ENCODE measurements at regions not wholly inside any gene's neighbourhood (a gene's known extent, or its start where the extent isn't known, plus 50 kb on each side); places are given as distances from the start of the nearest gene placed in this dataset.
"Not testable (repeated sequence)": the region's sequence is repeated elsewhere in the genome, so short reads cannot be mapped to it uniquely, and the experiment has no call there.

GRCh38 chr10:46645110-46645509 is 66.2 kb downstream of the SYT15 start:
- not testable (repeated sequence) for DNase-seq

- not testable (repeated sequence) for DNase-seq
Measured at GRCh38 chr10:46646132-46646531, 67.2 kb downstream of the SYT15 start.

DNA sequence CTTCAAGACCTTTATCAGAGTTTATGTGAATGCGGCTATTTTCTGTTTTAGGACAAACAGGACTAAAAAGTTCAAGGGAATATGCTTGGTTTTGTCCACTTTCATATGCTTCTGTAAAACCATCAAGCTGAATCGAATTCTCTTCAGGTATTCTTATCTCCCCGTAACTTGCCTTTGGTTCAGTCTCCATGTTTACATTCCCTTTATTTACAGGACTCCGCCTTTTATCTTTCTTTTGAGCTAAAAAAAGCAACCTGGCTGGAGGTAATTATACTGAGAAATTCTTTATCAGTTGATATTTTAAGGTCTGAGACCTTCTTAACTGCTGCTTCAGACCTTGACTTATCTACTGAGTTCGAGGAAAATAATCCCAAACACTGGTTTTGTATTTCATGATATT is 72.0 kb downstream of the SYT15 start:
- DNase-seq: not testable (repeated sequence)

GRCh38 chr10:46657437-46657836 is 78.5 kb downstream of the SYT15 start:
- DNase-seq: not testable (repeated sequence)

DNA sequence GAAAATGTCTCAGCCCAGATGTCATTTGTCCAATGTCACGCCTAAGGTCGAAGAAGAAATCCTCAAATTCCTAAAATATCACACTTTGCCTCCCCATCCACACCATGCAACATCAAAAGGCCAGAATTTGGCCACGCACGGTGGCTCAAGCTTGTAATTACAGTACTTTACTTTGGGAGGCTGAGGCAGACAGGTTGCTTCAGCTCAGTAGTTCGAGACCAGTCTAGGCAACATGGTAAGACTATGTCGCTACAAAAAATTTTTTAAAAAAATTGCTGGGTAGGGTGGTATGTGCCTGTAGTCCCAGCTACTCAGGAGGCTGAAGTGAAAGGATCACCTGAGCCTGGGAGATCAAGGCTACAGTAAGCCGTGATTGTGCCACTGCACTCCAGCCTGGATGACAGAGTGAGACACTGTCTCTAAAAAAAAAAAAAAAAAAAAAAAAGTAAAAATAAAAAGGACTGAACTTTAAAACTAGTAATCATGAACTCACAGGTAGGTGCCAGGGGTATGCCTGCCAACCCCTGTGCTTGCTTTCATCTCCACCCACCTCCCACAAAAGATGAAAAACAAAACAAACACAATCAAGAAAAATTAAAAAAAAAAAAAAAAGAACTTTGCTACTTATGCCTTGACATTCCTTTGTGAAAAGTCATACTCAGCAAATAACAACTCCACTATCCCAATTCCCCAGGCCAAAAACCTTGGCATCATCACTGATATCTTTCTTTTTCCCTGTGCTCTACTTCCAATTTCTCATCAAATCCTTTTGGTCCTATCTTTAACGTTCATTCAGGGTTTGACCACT is 81.3 kb downstream of the SYT15 start:
- DNase-seq: not testable (repeated sequence)

GRCh38 chr10:46660835-46661164 is 81.9 kb downstream of the SYT15 start:
- DNase-seq: not testable (repeated sequence)

DNA sequence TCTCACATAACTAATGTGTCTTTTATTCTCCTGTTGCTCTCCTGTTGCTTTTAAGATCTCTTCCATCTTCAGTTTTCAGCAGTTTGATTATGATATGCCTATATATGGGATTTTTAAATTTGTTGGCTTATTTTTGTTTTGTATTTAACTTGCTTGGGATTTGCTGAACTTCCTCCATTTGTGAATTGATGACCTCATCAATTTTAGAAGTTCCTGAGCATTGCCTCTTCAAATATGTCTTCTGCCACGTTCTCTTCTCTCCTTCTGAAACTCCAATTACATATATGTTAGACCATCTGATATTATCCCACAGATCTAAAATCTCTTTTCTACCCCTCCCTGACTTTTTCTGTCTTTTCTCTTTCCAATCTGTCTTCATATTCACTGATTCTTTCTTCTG is 86.6 kb downstream of the SYT15 start:
- not testable (repeated sequence) for DNase-seq

- DNase-seq: not testable (repeated sequence)
Measured at GRCh38 chr10:46668357-46668997, 89.5 kb downstream of the SYT15 start.

DNA sequence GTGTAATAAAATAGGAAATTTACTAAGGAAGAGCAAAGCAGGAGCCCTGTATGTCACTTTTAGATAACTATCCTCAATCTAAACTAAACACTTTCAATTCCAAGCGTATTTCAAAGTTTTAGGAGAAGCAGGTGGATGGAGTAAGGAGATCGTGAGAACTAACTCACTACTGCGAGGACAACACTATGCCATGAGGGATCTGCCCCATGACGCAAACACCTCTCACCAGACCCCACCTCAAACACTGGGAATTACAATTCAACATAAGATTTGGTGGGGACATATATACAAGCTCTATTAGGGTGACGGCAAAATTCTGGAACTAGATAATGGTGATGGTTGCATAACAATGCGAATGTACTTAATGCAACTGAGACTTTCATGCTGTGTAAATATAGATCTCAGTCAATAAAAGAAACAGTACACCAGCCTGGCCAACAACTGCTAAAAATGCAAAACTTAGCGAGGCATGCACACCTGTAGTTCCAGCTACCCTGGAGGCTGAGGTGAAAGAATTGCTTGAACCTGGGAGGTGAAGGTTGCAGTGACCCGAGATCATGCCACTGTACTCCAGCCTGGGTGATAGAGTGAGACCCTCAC is 99.0 kb downstream of the SYT15 start:
- not testable (repeated sequence) for DNase-seq

GRCh38 chr10:46691397-46691796 is 112.5 kb downstream of the SYT15 start:
- not testable (repeated sequence) for DNase-seq

- not testable (repeated sequence) for DNase-seq
Measured at GRCh38 chr10:46693218-46693617, 114.3 kb downstream of the SYT15 start.

DNA sequence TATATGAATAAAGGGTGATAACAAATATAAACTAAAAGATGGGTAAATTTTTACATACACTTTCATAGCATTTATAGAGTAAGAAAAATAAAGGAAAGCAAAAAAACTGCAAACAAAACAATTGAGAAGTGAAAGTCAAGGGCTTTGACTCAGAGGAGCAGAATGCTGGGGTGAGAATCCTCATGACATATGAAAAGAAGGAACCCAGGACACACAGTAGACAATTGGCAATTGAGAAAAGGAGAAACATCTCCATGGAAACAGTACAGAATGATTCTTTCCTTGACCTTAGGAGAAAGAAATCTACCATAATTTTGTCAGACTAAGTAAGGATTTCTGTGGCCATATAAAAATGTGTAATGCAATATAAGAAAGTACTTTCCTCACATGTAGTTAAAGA is 138.3 kb downstream of the SYT15 start:
- DNase-seq: not testable (repeated sequence)

DNA sequence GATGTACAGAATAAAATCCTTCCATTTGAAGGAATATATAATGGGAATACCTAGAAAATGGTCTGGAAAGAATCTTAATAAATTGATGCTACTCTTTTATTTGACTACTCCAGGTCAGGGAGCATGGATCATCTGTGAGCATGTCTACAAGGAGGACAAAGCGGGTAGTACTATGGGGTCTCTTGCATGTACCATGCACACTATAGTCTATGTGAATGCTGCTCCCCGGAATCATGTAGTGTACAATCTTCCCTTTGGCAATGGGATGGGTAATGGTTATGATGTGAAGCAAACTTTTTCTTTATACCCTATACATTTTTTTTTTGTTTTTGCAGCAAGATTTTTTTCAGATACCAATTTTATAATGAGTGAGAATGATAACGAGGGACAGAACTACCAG is 139.1 kb downstream of the SYT15 start:
- DNase-seq: not testable (repeated sequence)

- not testable (repeated sequence) for DNase-seq
Measured at GRCh38 chr10:46720386-46720785, 141.5 kb downstream of the SYT15 start.

DNA sequence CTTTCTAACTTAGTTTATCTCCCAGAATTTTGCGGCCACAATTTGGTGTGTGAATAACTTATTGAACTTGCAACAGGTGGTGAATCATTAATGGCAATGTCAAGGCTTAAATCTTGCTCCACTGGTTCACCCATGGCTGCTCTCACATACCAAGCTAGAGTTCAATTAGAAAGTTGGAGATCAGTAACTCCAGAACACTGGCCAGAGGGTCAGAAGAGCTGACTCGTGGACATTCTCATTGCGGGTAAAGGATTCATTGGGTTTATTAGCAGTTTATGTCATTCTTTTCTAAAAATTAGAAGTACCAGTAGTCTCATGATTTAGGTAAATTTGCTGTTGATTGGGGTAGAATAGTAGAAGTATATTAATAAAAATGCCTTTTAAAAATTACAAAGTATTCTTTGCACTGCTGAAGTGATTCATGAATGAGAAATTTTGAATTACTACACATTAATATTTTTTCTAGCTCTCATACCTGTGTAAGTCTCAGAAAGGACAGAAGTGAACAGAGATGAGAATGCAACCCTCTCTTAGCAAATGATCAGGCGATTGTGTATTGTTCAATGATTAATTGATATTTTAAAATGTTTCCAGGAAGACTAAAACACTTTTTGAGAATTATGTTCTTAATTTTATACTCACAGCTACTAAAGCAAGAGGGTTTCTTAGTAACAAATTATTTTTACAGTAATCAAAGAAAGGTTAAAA is 142.0 kb downstream of the SYT15 start:
- DNase-seq: not testable (repeated sequence)

DNA sequence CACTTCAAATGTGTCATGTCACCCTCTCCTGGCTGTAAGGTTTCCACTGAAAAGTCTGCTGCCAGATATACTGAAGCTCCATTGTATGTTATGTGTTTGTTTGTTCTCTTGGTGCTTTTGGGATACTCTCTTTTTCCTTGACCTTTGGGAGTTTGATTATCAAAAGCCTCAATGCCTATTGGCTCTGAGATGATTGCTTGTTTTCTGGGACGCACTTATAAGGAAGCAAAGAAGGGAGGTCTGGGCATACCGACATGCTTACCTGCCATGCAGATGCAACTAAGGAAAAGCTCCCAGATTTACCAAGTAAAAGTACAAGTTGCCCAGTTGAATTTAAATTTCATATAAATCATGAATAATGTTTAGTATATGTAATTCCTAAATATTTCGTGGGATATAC is 145.3 kb downstream of the SYT15 start:
- not testable (repeated sequence) for DNase-seq

- DNase-seq: not testable (repeated sequence)
Measured at GRCh38 chr10:46728359-46728758, 149.4 kb downstream of the SYT15 start.

- not testable (repeated sequence) for DNase-seq
Measured at GRCh38 chr10:46730729-46731128, 151.8 kb downstream of the SYT15 start.

DNA sequence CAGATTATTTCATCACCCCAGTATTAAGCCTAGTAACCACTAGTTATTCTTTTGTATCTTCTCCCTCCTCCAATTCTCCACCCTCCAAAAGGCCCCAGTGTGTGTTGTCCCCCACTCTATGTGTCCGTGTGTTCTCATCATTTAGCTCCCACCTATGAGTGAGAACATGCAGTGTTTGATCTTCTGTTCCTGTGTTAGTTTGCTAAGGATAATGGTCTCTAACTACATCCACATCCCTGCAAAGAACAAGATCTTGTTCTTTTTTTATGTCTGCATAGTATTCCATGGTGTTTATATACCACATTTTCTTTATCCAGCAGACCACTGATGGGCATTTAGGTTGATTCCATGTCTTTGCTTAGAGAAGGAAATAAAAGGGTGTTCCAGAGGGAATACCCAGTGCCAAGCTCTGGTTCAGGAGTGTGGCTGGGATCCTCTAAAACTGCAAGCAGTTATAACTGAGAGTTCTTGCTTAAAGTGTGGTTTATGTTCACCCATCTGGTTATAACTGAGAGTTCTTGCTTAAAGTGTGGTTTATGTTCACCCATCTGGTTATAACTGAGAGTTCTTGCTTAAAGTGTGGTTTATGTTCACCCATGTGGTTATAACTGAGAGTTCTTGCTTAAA is 154.8 kb downstream of the SYT15 start:
- DNase-seq: not testable (repeated sequence)

DNA sequence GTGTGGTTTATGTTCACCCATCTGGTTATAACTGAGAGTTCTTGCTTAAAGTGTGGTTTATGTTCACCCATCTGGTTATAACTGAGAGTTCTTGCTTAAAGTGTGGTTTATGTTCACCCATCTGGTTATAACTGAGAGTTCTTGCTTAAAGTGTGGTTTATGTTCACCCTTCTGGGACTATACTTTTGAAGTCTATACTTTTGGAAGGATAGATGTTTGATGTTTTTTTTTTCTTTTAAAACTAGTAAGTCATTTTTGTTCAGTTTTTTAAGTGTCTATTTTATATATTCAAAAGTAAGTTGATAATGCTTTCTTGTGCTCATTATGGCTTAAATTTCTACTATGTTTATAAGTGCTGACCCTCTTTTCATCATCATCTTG is 155.3 kb downstream of the SYT15 start:
- not testable (repeated sequence) for DNase-seq

DNA sequence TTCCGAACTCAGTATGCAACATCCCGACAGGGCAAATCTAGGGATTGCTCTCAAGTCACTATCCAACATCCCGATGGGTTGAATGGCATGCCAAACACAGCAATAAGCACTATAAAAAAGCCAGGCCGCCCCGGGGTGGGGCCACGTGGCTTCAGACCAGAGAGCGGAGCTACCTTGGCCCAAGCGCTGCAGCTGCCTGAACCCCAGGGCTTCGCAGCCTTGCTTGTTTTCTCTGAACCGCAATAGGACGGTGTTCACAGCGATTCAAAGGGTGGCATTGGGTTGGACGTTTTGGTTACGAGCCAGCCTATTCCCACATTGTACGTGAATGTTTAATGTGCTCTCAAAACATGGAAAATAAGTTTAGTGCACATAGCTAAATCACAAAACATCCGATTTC is 161.0 kb downstream of the SYT15 start:
- not testable (repeated sequence) for DNase-seq

GRCh38 chr10:46740368-46740767 is 161.4 kb downstream of the SYT15 start:
- not testable (repeated sequence) for DNase-seq

GRCh38 chr10:46749003-46749402 is 162.2 kb upstream of the PTPN20 start:
- DNase-seq: not testable (repeated sequence)

Measured in stimulated activated CD4-positive, alpha-beta T cell treated with anti-CD3 and anti-CD28 coated beads, Interleukin-4, amount 100 ng/mL, for 4 hours (primary cell).